ENCODE measurements at regions not wholly inside any gene's neighbourhood (a gene's known extent, or its start where the extent isn't known, plus 50 kb on each side); places are given as distances from the start of the nearest gene placed in this dataset.

DNA sequence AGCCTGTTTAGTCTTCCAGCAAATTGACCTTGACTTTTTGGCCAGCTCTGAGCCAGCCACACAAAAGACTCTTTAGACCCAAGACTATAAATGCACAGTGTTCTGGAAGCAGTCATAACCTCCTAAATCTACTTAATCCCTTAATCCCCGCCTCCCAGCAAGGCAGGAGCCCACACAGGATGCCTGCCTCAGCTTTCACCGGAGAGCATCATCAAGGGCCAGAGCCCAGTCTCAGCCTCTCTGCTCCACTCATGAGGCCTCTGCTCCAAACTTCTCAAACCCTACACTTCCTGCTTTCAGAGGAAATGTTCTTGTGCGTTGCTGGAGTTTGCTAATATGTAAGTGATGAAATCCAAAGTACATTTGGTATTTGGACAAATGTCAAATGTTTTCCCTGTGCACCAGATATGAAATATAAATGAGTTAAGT is 57.9 kb upstream of the FSHB start:
- Mint-ChIP-seq H3K27ac (no peak overlapping the region), H3K36me3 (no peaks in the 10 kb centered on the region), H3K4me3 (no peak overlapping the region), H3K9me3 (peaks cover 22% of the 10 kb centered on the region), H3K4me1 (peaks cover 8% of the 10 kb centered on the region), H3K27me3 (ENCODE audit: low read depth) (peaks cover 2% of the 10 kb centered on the region)
- TF ChIP-seq CTCF (IDR thresholded peaks at IDR 0.05; ENCODE audit: unreplicated experiment) = no peak
- DNase-seq (ENCODE audit: low spot score in 2 of 2, unreplicated experiment in 2 of 2) = no peak

DNA sequence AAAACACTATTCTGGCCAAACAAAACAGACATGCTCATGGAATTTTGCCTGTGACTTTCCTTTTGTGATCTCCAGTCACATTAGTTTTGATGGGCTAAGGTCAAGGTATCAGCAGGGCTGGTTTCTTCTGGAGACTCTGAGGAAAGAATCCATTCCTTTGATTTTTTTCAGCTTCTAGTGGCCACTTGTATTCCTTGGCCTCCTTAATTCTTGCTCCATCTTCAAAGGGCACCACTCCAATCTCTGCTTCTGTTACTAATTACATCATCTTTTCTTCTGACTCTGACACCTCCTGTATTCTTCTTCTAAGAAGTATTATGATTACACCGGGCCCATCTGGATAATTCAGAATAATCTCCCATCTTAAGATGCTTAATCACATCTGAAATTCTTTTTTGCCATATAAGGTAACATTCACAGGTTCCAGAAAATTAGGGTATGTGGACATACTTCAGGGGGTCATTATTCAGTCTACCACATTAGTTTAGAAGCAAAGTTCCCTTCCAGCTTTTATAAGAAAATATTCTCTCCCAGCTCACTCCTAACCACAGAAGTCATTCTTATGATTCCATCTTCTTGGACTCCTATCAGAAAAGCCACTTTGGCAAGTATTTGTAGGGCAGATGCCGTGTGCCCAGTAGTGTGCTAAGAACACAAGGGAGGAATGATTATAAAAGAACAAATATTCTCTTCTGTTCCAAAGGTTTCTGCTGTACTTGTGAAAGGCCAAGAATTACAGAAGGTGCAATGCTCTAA is 56.4 kb upstream of the FSHB start:
- H3K36me3 Mint-ChIP-seq = no peaks in the 10 kb centered on the region
- peaks cover 2% of the 10 kb centered on the region for H3K27me3 Mint-ChIP-seq (ENCODE audit: low read depth)

More for the DNA sequence above, 56.4 kb upstream of the FSHB start:
- no peak for DNase-seq (ENCODE audit: low spot score in 2 of 2, unreplicated experiment in 2 of 2)
- Mint-ChIP-seq H3K4me1 (peaks cover 8% of the 10 kb centered on the region), H3K4me3 (no peak overlapping the region), H3K27ac (no peak overlapping the region), H3K9me3 (peaks cover 33% of the 10 kb centered on the region)
- no peak for TF ChIP-seq CTCF (IDR thresholded peaks at IDR 0.05; ENCODE audit: unreplicated experiment)
